DOHH2 (cell line): ENCODE measurements at regions not wholly inside any gene's neighbourhood (a gene's known extent, or its start where the extent isn't known, plus 50 kb on each side); places are given as distances from the start of the nearest gene placed in this dataset.

Experiments used
- H3F3A ChIP-seq: fragments of 200-600 bp; sonication (generic), shearing (Covaris generic); 2 replicates; pipeline ENCODE4 v1.6.0; 2016; ENCODE audit warnings: antibody characterized with exemption, mild to moderate bottlenecking; ENCODE audit not compliant: control insufficient read depth, insufficient read depth
- H3K27ac ChIP-seq: fragments of 200-600 bp; sonication (generic); 2 replicates; pipeline ENCODE4 v1.5.1; 2014; ENCODE audit warnings: low read depth, mild to moderate bottlenecking, low read length, moderate library complexity
- H3K27me3 ChIP-seq: fragments of 200-600 bp; sonication (generic); 2 replicates; pipeline ENCODE4 v1.6.1; 2014; ENCODE audit warnings: mild to moderate bottlenecking, low read length, mixed read lengths; ENCODE audit not compliant: control insufficient read depth
- H3K36me3 ChIP-seq: fragments of 200-600 bp; sonication (generic); 2 replicates; pipeline ENCODE4 v1.6.1; 2014; ENCODE audit warnings: mild to moderate bottlenecking, low read length, moderate library complexity, mixed read lengths; ENCODE audit not compliant: control insufficient read depth
- H3K4me1 ChIP-seq: fragments of 200-600 bp; sonication (generic); 2 replicates; pipeline ENCODE4 v1.6.1; 2014; ENCODE audit warnings: mild to moderate bottlenecking, low read length, mixed read lengths; ENCODE audit not compliant: control insufficient read depth
- H3K4me2 ChIP-seq: fragments of 200-600 bp; sonication (generic); 2 replicates; pipeline ENCODE4 v1.6.0; 2014; ENCODE audit warnings: mild to moderate bottlenecking, low read length, moderate library complexity
- H3K4me3 ChIP-seq: fragments of 200-600 bp; sonication (generic); 2 replicates; pipeline ENCODE4 v1.5.1; 2014; ENCODE audit warnings: mild to moderate bottlenecking, low read length, mixed read lengths
- H3K79me2 ChIP-seq: fragments of 200-600 bp; sonication (generic); 2 replicates; pipeline ENCODE4 v1.6.1; 2014; ENCODE audit warnings: mild to moderate bottlenecking, low read length, mixed read lengths; ENCODE audit not compliant: control insufficient read depth
- H3K9me2 ChIP-seq: fragments of 200-600 bp; sonication (generic); replicated peaks from 2 replicates; pipeline ENCODE4 v1.6.1; 2014; ENCODE audit warnings: mild to moderate bottlenecking, low read length, mixed read lengths; ENCODE audit not compliant: control insufficient read depth
- H3K9me3 ChIP-seq: fragments of 200-600 bp; sonication (generic); 2 replicates; pipeline ENCODE4 v1.6.1; 2014; ENCODE audit warnings: antibody characterized with exemption, low read length, mixed read lengths; ENCODE audit not compliant: control insufficient read depth, insufficient read depth
- H4K20me1 ChIP-seq: fragments of 200-600 bp; sonication (generic); 2 replicates; pipeline ENCODE4 v1.6.0; 2014; ENCODE audit warnings: low read depth, mild to moderate bottlenecking, antibody characterized with exemption, low read length, moderate library complexity; ENCODE audit not compliant: control insufficient read depth, insufficient read depth
- EZH2phosphoT487 ChIP-seq: fragments of 200-600 bp; sonication (generic); IDR thresholded peaks from 2 replicates; pipeline ENCODE4 v1.6.1; 2017; ENCODE audit warnings: borderline replicate concordance, mild to moderate bottlenecking, antibody characterized with exemption, low read length, moderate library complexity, mixed read lengths
- TF ChIP-seq, protein P1 (sequence below): fragments of 200-600 bp; sonication (generic); IDR thresholded peaks from one replicate; pipeline ENCODE4 v1.5.1; 2014; ENCODE audit warnings: antibody characterized with exemption, mild to moderate bottlenecking, low read depth, low read length; ENCODE audit not compliant: poor library complexity, severe bottlenecking

DNA sequence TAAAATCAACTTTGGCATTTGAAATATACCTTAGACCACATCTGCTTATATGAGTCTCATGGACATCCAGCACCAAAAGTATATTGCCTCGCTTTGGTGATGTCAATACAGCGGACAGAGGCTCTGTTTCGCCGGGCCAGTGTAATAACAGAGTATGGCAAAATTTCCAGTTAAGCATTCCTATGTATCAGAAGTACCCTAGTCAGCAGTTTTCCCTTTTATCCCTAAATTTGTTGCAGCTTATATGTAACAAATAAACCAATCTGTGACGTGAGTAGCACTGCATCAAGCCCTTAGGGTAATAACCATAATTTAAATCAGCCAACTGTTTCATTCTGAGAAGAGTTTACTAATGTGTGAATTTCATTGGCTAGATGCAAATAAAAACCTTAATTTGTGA lies 585.5 kb upstream of the ADGRB3 start:
- Histone ChIP-seq H3K4me2 (no peak overlapping the region), H3K36me3 (no peaks in the 10 kb centered on the region), H3F3A (no peaks in the 10 kb centered on the region), H3K27me3 (no peaks in the 10 kb centered on the region), H3K79me2 (no peaks in the 10 kb centered on the region), H3K4me1 (no peaks in the 10 kb centered on the region), H3K9me2 (no peaks in the 10 kb centered on the region; the same call in 1 of the 2 replicates), H3K9me3 (no peaks in the 10 kb centered on the region), H3K4me3 (no peak overlapping the region), H4K20me1 (no peaks in the 10 kb centered on the region), H3K27ac (no peak overlapping the region)
- TF ChIP-seq, protein P1, sequence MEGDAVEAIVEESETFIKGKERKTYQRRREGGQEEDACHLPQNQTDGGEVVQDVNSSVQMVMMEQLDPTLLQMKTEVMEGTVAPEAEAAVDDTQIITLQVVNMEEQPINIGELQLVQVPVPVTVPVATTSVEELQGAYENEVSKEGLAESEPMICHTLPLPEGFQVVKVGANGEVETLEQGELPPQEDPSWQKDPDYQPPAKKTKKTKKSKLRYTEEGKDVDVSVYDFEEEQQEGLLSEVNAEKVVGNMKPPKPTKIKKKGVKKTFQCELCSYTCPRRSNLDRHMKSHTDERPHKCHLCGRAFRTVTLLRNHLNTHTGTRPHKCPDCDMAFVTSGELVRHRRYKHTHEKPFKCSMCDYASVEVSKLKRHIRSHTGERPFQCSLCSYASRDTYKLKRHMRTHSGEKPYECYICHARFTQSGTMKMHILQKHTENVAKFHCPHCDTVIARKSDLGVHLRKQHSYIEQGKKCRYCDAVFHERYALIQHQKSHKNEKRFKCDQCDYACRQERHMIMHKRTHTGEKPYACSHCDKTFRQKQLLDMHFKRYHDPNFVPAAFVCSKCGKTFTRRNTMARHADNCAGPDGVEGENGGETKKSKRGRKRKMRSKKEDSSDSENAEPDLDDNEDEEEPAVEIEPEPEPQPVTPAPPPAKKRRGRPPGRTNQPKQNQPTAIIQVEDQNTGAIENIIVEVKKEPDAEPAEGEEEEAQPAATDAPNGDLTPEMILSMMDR = no peak
- TF ChIP-seq EZH2phosphoT487 = no peak

- Histone ChIP-seq H3K27me3 (no peaks in the 10 kb centered on the region), H3K36me3 (no peaks in the 10 kb centered on the region), H3F3A (no peaks in the 10 kb centered on the region), H3K27ac (no peak overlapping the region), H3K4me3 (no peak overlapping the region), H4K20me1 (no peaks in the 10 kb centered on the region), H3K4me1 (no peaks in the 10 kb centered on the region), H3K9me3 (no peaks in the 10 kb centered on the region), H3K4me2 (no peak overlapping the region), H3K9me2 (no peaks in the 10 kb centered on the region; the same call in 1 of the 2 replicates), H3K79me2 (no peaks in the 10 kb centered on the region)
- TF ChIP-seq, protein P1 = no peak
- TF ChIP-seq EZH2phosphoT487 = no peak
Measured at GRCh38 chr6:68046756-68047155, 588.3 kb upstream of the ADGRB3 start.

DNA sequence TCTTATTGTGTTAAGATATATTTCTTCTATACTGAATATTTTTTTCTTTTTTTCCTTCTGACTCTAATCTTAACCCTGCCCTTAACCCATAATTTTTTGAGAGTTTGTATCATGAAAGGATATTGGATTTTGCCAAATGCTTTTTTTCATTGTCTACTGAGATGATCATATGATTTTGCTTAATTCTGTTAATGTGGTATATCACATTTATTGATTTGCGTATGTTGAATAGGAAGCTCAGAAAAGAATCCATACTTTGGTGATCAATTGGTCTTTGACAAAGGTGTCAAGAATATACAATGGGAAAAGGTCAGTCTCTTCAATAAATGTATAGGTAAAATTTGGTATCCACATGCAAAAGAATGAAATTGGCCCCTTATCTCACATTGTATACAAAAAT lies 588.8 kb upstream of the ADGRB3 start:
- H3K27me3 ChIP-seq = no peaks in the 10 kb centered on the region
- H3F3A ChIP-seq = no peaks in the 10 kb centered on the region
- H3K4me1 ChIP-seq = no peaks in the 10 kb centered on the region; the same call in 1 of the 2 replicates
- peaks cover under 1% of the 10 kb centered on the region; the same call in 1 of the 2 replicates for H3K9me3 ChIP-seq
- no peak overlapping the region for H3K4me3 ChIP-seq
- H3K4me2 ChIP-seq = no peak overlapping the region
- no peaks in the 10 kb centered on the region for H4K20me1 ChIP-seq
- H3K9me2 ChIP-seq = no peaks in the 10 kb centered on the region; the same call in 1 of the 2 replicates
- no peak overlapping the region for H3K27ac ChIP-seq
- TF ChIP-seq, protein P1 = no peak
- no peak for TF ChIP-seq EZH2phosphoT487
- H3K36me3 ChIP-seq = no peaks in the 10 kb centered on the region
- H3K79me2 ChIP-seq = no peaks in the 10 kb centered on the region

DNA sequence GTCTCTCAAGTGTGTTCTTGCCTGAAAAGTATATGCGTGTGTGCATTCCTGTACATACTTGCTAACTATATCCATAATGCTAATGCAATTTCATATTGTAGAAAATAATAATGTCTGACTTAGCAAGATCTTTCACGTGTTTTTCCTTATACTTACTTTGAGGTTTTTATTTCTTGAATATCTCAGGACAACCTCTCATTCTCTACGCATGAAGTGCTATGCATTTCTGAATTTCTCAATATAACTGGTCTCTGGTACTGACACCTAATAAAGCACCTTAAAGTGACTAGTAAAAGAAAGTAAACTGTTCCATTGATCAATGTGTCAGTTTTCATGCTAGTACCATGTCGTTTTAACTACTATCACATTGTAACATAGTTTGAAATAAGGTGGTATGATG lies 589.9 kb upstream of the ADGRB3 start:
- peaks cover 10% of the 10 kb centered on the region for H3K4me1 ChIP-seq
- H3K4me3 ChIP-seq = no peak overlapping the region
- no peaks in the 10 kb centered on the region for H4K20me1 ChIP-seq
- no peaks in the 10 kb centered on the region for H3K27me3 ChIP-seq
- no peak for TF ChIP-seq EZH2phosphoT487
- TF ChIP-seq, protein P1 = no peak
- H3K79me2 ChIP-seq = no peaks in the 10 kb centered on the region
- no peaks in the 10 kb centered on the region for H3K9me2 ChIP-seq
- H3K27ac ChIP-seq = no peak overlapping the region
- no peaks in the 10 kb centered on the region for H3F3A ChIP-seq
- no peaks in the 10 kb centered on the region for H3K36me3 ChIP-seq
- peaks cover 3% of the 10 kb centered on the region; the same call in 1 of the 2 replicates for H3K9me3 ChIP-seq
- H3K4me2 ChIP-seq = no peak overlapping the region
